Panc1 (cell line): ENCODE measurements at regions not wholly inside any gene's neighbourhood (a gene's known extent, or its start where the extent isn't known, plus 50 kb on each side); places are given as distances from the start of the nearest gene placed in this dataset.

Experiments used
- POLR2AphosphoS5 ChIP-seq: IDR thresholded peaks from 2 replicates; pipeline ENCODE4 v1.6.1; 2012; ENCODE audit warnings: mild to moderate bottlenecking, low read depth, low read length, moderate library complexity
- SIN3A ChIP-seq: IDR thresholded peaks from 2 replicates; pipeline ENCODE4 v1.6.1; 2012; ENCODE audit warnings: low read depth, mild to moderate bottlenecking, low read length, moderate library complexity, borderline replicate concordance; ENCODE audit not compliant: insufficient read depth
- TF ChIP-seq, protein P1 (sequence below): fragments of 450-650 bp; IDR thresholded peaks from 2 replicates; pipeline ENCODE4 v1.5.1; 2017; ENCODE audit warnings: mild to moderate bottlenecking
- TF ChIP-seq, protein P2 (sequence below), 2 experiments: IDR thresholded peaks; 2 replicates each; pipeline ENCODE4 v1.6.1; 2011 to 2012; ENCODE audit warnings: low read depth in 2 of 2, control low read depth in 1 of 2, low read length in 1 of 2, mild to moderate bottlenecking in 1 of 2, moderate library complexity in 1 of 2; ENCODE audit not compliant: insufficient read depth in 1 of 2

DNA sequence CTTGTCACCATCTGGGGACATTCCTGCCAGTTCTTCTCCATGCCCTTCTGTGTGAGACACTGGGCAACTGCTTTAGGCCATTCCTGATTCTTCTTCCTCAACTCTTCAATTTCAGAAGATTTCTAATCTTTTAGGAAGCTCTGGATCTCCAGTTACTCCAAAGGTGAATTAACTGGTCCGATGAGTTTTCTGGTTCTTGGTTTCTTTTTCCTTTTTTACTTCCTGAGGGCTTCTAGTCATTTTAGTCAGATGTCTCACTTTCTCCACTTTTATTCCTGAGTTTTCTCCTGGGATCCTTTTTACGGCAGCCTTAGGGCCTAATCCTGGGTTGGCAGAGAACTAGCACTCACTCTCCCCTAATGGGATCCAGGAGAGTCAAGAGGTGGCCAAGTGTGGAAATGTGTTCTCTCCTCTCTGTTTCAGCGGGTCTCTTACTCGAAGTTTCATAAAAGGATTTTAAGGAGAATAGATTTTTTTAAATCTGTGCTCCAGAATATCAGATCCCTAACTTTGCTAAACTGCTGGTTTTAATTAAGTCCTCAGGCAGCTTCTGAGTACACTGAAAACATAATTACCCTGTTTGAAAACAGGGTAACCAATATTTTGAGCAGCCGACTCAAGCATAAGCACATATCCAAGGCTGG, 107.6 kb downstream of the RMI2 start:
- TF ChIP-seq, protein P1, sequence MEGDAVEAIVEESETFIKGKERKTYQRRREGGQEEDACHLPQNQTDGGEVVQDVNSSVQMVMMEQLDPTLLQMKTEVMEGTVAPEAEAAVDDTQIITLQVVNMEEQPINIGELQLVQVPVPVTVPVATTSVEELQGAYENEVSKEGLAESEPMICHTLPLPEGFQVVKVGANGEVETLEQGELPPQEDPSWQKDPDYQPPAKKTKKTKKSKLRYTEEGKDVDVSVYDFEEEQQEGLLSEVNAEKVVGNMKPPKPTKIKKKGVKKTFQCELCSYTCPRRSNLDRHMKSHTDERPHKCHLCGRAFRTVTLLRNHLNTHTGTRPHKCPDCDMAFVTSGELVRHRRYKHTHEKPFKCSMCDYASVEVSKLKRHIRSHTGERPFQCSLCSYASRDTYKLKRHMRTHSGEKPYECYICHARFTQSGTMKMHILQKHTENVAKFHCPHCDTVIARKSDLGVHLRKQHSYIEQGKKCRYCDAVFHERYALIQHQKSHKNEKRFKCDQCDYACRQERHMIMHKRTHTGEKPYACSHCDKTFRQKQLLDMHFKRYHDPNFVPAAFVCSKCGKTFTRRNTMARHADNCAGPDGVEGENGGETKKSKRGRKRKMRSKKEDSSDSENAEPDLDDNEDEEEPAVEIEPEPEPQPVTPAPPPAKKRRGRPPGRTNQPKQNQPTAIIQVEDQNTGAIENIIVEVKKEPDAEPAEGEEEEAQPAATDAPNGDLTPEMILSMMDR = no peak
- TF ChIP-seq POLR2AphosphoS5 (no peak), SIN3A (no peak)
- TF ChIP-seq, protein P2, sequence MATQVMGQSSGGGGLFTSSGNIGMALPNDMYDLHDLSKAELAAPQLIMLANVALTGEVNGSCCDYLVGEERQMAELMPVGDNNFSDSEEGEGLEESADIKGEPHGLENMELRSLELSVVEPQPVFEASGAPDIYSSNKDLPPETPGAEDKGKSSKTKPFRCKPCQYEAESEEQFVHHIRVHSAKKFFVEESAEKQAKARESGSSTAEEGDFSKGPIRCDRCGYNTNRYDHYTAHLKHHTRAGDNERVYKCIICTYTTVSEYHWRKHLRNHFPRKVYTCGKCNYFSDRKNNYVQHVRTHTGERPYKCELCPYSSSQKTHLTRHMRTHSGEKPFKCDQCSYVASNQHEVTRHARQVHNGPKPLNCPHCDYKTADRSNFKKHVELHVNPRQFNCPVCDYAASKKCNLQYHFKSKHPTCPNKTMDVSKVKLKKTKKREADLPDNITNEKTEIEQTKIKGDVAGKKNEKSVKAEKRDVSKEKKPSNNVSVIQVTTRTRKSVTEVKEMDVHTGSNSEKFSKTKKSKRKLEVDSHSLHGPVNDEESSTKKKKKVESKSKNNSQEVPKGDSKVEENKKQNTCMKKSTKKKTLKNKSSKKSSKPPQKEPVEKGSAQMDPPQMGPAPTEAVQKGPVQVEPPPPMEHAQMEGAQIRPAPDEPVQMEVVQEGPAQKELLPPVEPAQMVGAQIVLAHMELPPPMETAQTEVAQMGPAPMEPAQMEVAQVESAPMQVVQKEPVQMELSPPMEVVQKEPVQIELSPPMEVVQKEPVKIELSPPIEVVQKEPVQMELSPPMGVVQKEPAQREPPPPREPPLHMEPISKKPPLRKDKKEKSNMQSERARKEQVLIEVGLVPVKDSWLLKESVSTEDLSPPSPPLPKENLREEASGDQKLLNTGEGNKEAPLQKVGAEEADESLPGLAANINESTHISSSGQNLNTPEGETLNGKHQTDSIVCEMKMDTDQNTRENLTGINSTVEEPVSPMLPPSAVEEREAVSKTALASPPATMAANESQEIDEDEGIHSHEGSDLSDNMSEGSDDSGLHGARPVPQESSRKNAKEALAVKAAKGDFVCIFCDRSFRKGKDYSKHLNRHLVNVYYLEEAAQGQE (IDR thresholded peaks at IDR 0.05; ENCODE audit: insufficient read depth in 1 of 2, low read depth in 2 of 2, low read length in 1 of 2) = no peak
